HT-29 (cell line): ENCODE measurements at regions not wholly inside any gene's neighbourhood (a gene's known extent, or its start where the extent isn't known, plus 50 kb on each side); places are given as distances from the start of the nearest gene placed in this dataset.

ENCODE experiments used
- DNase-seq: peaks from one replicate; pipeline ENCODE4 v3.0.0-alpha.2; 2015; ENCODE audit warnings: low spot score

DNA sequence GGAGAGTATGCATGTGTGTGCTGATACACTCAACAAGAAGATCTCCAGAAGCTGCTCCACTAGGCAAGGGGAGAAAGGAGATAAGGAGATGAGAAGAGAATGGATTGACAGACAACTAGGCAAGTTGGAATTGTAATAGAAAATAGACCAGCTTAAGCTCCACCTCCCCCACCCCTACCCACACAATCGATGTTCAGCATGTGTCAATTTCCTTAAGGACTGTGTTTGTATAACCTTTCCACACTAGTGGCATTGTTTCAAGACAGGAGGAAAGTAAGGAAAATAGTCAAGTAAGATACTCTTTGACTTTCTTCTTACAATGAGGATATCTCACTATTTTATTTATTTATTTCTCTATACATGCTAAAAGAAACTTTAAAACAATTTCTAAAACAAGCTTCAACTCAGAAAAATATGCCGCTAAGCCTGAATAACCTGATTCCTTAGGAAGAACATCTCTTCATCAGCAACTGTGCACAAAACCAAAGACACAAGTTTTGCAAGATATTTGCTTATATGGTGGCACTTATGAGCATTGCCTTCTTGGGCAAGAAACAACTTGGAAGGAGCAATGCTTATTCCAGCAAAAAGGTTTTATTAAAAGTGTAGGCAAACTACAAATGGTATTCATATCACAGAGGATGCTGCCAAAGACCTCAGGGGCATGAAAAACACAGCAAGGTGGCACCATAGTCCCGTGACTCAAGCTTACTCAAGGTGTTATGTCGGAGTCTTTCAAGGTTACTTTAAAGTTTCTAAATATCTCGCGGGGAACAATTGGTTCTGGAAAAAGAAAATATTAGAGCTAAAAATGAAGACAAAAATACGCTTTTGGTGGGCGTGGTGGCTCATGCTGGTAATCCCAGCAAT is 249.1 kb downstream of the COL12A1 start:
- no peak for DNase-seq

DNA sequence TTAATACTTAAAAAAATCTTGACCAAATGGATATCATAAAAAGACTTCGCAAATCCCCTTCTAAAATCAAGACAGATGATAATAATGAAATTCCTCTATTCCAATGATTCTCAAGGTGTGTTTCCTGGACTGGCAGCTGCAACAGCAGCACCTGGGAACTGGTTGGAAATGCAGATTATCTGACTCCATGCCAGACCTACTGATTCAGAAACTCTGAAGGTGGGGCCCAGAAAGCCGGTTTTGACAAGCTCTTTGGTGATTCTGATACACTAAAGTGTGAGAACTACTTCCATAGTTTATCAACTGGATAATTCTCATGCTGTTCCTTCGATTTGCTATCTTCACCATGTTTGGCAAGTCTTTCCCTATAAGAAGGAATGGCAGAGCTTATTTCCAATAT is 252.1 kb downstream of the COL12A1 start:
- DNase-seq = no peak

GRCh38 chr6:74946961-74947360 is 258.9 kb downstream of the COL12A1 start:
- DNase-seq = no peak

DNA sequence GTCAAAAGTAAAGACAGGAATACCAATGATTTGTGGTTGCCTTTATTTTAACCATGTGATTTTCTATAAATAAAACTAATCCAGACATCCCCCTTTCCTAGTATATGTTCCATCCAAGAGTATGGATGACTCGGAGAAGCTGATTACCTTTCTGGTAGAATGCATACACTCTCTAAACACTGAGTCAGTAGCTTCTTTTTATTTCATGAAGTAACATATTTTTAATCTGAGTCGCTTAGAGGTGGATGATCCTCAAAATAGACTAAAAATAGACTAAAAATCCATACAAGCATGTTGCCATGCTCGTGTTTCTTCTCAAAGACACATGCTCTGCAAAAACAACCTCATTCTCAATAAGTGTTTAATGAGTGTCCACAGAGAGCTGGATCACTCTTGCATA is 263.7 kb downstream of the COL12A1 start:
- DNase-seq = no peak

- no peak for DNase-seq
Measured at GRCh38 chr6:74941424-74941823, 264.4 kb downstream of the COL12A1 start.

GRCh38 chr6:74939721-74940620 is 265.9 kb downstream of the COL12A1 start:
- DNase-seq = no peak

DNA sequence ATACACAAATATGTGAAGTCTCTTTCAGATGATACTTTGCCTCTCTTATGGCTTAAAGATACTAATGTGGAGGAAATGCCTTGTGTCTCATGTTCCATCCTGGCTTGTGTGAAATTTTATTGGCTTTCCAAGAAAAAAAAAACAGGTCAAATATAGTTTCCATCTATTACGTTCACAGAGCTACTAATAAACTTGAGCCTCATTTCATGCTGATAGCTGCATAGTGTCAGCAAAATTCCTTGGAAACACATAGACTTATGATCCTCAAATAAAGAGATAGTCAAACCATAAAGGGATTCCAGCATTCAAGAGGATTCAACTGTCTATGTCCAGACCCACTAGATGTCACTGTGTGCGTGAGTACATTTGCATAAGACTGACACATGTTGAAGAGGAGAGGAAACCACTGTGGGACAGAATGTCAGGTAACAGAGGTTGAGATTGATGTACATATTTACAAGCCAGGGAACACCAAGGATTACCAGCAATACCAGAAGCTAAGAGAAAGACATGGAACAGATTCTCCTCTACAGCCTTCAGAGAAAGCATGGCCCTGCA is 266.6 kb downstream of the COL12A1 start:
- DNase-seq = peak; percentile 48

- DNase-seq = no peak
Measured at GRCh38 chr6:74937936-74938335, 267.9 kb downstream of the COL12A1 start.

DNA sequence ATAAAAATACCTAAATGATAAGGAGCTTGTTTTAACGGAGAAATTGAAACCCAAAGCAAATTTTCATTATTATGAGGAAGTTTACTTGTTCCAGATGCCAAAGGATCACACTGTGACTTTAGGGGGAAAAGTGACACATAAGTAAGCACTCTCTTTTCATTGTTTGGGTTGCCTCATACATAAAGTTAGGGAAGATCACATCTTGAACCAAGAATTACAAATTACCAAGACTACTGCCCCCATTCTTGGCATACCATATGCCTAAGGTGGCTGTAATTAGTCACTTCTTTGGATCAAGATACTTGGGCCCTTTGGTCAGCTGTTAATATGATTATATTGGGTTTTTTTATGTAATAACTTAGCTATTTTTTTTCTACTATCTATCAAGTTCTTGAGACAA is 269.0 kb downstream of the COL12A1 start:
- DNase-seq = no peak

DNA sequence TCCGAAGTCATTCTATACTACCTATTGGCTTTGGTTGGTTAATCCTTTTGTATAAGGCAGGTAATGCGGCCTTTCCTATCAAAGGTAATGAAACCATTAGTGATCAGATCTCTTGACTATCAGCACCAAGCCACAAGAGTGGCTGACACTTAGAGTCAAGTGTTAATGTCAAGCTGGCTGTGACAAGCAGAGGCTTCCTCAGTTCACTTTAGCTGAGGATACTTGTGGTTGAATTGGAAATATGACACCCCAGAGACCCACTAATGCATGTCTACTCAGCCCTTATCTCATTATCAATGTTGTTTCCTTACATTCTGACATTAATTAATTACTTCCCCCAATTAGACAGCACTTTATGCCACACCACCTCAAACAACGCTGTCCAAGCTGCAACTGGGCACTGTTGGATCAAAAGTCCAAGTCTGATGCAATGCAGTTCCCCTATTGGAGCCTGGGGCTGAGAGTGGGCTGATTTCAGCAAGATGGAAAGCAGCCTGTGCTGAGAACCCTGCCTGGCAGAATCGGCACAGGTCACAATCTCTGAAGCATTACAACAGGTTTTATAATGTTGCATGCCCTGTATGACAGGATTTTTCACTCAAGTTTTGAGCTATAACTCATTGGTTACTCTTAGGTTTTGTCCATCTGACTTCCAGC is 273.5 kb downstream of the COL12A1 start:
- DNase-seq = no peak

DNA sequence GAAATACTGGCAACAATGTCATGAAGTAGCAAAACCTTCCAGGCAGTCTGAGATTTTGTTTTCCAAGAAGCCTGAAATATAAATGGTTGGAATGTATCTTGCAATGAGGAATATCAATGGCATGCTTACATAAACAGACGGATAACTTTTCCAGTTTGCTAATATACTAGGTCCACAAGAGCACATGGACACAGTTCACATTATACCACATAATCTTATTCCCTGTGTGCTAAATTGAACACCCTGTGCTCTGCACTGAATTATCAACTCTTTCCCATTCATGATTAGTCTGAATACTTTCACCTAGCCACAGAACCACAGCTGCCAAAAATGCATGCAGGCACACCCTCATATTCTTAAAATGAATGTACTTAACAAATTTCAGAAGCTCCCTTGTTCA is 274.3 kb downstream of the COL12A1 start:
- no peak for DNase-seq

DNA sequence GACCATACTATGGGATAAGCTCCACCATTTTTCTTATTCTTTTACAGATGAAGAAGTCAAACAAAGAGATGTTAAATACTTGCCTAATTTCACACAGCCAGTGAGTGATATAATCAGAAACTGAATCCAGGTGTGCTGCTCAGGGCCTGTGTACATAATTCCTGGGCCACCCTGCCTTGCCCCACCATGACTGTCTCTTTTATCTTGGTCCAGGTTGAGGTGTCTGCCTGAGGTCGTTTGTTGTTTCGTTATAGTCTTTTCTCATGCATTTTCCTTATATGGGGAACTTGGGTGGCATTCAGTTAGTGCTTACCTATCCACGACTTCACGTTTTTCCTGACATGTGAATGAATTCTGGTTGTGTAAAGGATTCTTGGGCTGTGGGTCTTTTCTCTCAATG is 277.6 kb downstream of the COL12A1 start:
- no peak for DNase-seq

DNA sequence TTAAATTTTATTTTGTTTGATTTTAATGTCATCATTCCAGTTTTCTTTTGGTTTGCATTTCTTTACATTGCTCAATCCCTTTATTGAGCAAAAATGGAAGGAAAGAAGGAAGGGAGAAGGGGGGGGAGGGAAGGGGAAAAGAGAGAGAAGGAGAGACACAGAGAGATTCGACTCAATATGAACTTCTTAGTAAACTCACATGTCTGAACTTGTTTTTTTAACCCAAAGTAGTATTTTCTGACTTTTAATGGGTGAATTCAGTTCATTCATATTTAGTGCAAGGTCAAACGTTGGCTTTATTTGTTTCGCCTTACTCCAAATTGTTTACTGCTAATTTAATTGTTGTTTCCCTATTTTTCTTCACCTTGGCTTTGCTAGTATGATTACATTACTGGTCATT is 278.6 kb downstream of the COL12A1 start:
- no peak for DNase-seq

GRCh38 chr6:74925683-74926082 is 280.2 kb downstream of the COL12A1 start:
- no peak for DNase-seq

GRCh38 chr6:74914888-74915287 is 291.0 kb downstream of the COL12A1 start:
- no peak for DNase-seq

DNA sequence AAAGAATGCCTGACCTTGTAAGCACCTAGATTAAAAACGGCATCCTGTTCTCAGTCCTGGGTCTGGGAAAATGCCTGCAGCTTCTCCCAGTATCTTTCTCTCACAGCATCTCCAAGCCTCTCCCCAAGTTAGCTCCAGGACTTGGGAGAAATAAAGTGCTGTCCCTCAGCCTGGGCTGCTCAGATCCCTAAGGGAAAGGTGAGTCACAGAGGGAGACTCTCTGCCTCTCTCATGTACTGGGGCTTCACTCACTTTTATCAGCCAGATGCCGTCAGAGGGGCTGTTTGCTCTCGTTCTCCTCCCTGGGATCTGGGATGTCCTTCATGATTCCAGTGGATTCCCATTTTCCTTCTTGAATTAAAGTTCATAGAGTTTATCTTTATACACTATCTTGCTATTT is 293.6 kb downstream of the COL12A1 start:
- DNase-seq = no peak

- no peak for DNase-seq
Measured at GRCh38 chr6:74902846-74903245, 303.0 kb downstream of the COL12A1 start.

- no peak for DNase-seq
Measured at GRCh38 chr6:74902089-74902488, 303.8 kb downstream of the COL12A1 start.

GRCh38 chr6:74901576-74901975 is 304.3 kb downstream of the COL12A1 start:
- DNase-seq = no peak

- DNase-seq = no peak
Measured at GRCh38 chr6:74899416-74899815, 306.4 kb downstream of the COL12A1 start.

DNA sequence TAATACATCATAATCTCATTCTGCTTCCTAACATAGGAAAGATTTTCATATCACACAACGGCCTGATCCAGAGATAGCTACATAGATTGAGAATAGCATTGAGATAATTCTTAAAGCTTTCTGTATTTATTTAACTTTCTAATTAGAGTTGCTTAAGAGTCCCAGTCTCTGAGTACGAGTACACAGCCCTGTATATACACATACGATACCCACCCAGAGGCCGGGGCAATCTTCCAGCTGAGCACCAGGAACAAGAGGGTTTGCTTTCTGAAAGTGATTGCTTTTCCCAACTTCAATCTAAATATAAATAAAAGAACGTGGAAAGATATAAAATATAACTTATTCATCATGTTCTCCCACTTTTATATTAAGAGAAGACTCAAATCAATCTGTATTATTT is 313.8 kb downstream of the COL12A1 start:
- DNase-seq = no peak

DNA sequence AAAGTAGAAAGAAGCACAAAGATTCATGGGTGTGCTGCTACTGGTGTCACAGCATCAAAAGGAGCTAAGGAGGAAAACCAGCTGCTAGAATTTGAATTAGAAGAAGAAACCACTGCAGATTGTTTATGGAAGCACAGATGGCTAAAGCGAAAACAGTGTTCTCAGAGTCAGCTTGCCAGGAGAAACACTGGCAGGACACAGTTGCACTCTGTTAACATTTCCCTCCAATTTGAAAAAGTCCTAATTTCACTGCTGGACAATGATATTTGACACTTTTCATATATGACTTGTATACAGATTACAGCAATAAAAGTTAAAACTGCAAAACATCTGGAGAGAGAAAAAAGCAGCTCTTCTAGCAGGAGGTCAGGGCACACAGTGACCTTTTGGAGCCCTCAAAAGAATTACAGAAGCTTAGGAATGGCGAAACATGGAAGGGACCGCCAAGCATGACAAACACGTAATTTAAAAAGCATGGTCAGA is 314.5 kb downstream of the COL12A1 start:
- no peak for DNase-seq
